ENCODE measurements at regions not wholly inside any gene's neighbourhood (a gene's known extent, or its start where the extent isn't known, plus 50 kb on each side); places are given as distances from the start of the nearest gene placed in this dataset.

GRCh38 chr5:34576891-34577666, 79.0 kb upstream of the RAI14 start:
- TF ChIP-seq CEBPB (IDR thresholded peaks at IDR 0.05) = no peak
- no peak for TF ChIP-seq YY1 (IDR thresholded peaks at IDR 0.05; ENCODE audit: low read depth)
- TF ChIP-seq, protein P1, sequence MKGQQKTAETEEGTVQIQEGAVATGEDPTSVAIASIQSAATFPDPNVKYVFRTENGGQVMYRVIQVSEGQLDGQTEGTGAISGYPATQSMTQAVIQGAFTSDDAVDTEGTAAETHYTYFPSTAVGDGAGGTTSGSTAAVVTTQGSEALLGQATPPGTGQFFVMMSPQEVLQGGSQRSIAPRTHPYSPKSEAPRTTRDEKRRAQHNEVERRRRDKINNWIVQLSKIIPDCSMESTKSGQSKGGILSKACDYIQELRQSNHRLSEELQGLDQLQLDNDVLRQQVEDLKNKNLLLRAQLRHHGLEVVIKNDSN (IDR thresholded peaks at IDR 0.05) = no peak
- TF ChIP-seq TAF1 (IDR thresholded peaks at IDR 0.05; ENCODE audit: low read depth) = no peak
- TF ChIP-seq EGR1 (IDR thresholded peaks at IDR 0.05) = no peak
- TF ChIP-seq, protein P2, sequence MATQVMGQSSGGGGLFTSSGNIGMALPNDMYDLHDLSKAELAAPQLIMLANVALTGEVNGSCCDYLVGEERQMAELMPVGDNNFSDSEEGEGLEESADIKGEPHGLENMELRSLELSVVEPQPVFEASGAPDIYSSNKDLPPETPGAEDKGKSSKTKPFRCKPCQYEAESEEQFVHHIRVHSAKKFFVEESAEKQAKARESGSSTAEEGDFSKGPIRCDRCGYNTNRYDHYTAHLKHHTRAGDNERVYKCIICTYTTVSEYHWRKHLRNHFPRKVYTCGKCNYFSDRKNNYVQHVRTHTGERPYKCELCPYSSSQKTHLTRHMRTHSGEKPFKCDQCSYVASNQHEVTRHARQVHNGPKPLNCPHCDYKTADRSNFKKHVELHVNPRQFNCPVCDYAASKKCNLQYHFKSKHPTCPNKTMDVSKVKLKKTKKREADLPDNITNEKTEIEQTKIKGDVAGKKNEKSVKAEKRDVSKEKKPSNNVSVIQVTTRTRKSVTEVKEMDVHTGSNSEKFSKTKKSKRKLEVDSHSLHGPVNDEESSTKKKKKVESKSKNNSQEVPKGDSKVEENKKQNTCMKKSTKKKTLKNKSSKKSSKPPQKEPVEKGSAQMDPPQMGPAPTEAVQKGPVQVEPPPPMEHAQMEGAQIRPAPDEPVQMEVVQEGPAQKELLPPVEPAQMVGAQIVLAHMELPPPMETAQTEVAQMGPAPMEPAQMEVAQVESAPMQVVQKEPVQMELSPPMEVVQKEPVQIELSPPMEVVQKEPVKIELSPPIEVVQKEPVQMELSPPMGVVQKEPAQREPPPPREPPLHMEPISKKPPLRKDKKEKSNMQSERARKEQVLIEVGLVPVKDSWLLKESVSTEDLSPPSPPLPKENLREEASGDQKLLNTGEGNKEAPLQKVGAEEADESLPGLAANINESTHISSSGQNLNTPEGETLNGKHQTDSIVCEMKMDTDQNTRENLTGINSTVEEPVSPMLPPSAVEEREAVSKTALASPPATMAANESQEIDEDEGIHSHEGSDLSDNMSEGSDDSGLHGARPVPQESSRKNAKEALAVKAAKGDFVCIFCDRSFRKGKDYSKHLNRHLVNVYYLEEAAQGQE (IDR thresholded peaks at IDR 0.05; ENCODE audit: low read depth) = no peak
- no peak for TF ChIP-seq EP300 (IDR thresholded peaks at IDR 0.05; ENCODE audit: borderline replicate concordance)
- no peak for TF ChIP-seq FOXM1 (IDR thresholded peaks at IDR 0.05; ENCODE audit: borderline replicate concordance, low read depth)
- TF ChIP-seq TEAD4 (IDR thresholded peaks at IDR 0.05) = no peak
- TF ChIP-seq, protein P3, sequence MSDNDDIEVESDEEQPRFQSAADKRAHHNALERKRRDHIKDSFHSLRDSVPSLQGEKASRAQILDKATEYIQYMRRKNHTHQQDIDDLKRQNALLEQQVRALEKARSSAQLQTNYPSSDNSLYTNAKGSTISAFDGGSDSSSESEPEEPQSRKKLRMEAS (IDR thresholded peaks at IDR 0.05) = no peak
- no peak for TF ChIP-seq RAD21 (IDR thresholded peaks at IDR 0.05; ENCODE audit: low read depth)
- no peak for TF ChIP-seq ZBTB7A (IDR thresholded peaks at IDR 0.05; ENCODE audit: low read depth)
- TF ChIP-seq CREB1 (IDR thresholded peaks at IDR 0.05; ENCODE audit: low read depth) = no peak
